Activated CD4-positive, alpha-beta T cell treated with anti-CD3 and anti-CD28 coated beads, Interleukin-2, amount 50 U/mL, for 48 hours (primary cell): ENCODE measurements at regions not wholly inside any gene's neighbourhood (a gene's known extent, or its start where the extent isn't known, plus 50 kb on each side); places are given as distances from the start of the nearest gene placed in this dataset.

Source experiments
- DNase-seq, 2 experiments: peaks; one replicate each; pipeline ENCODE4 v3.0.0-alpha.2; 2020

DNA sequence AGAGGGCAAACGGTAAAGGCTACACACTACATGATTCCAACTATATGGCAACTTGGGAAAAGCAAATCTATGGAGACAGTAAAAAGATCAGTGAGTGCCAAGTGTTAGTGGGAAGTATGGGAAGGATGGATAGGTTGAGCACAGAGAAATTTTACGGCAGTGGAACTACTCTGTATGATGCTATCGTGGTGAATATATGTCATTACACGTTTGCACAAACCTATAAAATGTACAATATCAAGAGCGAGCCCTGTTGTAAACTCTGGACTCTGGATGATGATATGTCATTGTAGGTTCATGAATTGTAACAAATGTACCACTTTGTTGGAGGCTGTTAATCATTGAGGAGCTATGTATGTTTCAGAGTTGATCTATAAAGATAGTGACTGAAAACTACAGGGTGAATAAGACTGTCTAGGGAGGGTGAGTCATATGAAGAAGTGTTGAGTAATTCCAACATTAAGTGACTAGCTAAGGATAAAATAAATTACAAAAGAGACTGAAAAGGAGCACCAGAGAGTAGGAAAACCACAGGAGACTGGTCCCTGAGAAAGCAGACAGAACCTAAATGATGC lies 349.2 kb upstream of the LMO3 start:
- no peak for DNase-seq

DNA sequence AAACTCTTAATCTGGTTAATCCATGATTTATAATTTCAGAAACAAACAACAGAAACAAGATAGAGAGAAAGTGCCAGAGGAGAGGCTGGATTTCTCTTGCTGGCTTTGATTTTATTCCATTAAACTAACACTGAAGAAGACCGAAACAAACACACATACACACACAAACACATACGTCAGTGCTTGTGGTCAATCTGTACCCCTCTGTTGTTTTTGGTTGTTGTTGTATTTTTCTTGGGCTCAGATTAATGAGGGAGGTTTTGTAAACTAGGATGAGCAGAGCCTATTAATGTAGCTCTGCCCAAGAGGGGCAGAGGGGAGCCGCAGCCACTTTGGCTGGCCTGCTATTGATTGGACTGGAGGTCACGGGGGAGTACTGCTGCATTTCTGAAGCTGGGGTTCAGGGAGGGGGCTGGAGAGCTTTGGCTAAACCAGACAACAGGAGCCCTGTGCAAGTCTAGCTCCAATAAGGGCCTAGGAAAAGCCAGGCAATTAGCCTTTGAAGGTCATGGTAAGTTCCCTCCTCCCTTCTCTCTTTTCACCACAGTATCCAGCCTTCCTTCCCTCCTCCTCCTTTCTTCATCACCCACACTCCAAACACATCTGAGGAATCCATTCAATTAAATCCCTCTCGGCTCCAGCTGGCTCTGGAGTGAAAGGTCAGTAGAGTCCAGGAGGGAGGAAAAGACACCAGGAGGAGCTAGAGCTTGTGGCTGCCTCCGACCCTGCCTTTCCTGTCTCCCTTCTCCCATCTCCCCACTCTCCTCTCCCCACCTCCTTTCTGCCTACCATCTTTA lies 344.1 kb upstream of the LMO3 start:
- no peak for DNase-seq

DNA sequence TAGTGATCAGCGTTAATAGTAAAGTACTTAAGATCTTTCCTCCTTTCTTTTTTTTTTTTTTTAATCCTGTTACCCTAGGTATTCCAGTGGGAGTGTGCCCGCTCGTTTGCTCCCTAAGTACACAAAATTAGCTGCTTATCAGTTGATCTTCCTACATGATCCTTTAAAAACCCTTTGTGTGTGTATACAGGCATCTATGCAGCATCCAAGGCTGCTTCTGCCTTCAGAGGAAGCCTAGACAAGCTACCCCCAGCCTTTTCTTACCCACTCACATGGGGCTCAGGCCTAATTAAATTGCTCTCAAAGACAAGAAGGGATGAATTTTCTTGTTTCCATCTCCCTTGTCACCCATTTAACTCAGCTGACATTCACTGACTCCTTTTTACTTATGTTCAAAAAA lies 343.4 kb upstream of the LMO3 start:
- DNase-seq: no peak

DNA sequence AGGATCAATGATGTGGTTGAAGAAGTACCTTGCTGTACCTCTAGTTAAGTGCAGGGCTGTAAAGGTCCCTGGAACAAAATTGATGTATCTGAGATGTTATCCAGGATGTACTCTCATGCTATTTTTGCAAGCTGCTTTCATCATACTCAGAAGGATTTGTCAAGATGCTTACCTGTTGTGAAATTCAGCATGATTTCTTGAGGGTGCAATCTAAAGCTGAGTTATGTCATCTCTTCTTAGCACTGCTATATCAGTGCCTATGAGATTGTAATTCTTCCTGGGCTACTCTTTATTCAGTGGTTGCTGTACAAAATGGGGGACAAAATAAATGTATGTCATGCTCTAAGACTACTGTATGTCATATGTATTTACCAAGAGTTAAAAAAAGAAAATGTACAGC lies 340.7 kb upstream of the LMO3 start:
- no peak for DNase-seq

DNA sequence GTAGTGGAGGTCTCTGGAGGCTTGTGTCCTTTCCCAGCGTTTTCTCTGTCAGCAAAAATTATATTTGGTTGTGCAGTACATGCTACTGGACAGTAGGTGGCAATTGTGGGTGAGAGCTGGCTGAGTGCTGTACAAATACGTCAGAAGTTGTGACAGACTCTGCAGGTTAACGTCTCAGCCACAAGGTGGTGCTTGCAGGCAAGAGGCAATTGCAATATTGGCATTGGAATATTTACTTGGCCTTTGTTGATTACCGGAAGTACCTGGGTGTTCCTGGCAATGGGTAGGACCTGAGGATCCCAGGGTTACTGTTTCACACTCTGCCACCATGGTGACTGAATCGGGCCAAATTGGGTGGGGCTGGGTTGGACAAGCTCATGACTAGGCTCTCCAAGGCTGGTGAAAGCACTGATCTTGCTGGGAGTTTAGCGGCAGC lies 333.9 kb upstream of the LMO3 start:
- DNase-seq: peak; percentile 5 to 10

DNA sequence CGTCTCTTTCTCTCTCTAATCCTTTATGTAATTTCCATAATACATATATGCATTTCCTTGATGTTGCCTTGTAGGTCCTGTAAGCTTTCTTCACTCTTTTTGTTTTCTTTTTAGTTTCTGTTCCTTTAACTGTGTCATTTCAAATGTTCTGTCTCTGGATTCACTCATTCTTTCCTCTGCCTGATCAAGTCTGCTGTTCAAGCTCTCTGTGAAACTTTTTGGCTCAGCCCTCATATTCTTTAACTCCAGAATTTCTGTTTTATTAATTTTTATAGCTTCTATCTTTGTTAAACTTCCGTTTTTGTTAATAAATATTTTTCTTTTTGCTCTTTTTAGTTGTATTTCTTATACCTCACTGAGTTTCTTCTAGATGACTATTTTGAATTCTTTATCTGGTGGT lies 321.3 kb upstream of the LMO3 start:
- no peak for DNase-seq

DNA sequence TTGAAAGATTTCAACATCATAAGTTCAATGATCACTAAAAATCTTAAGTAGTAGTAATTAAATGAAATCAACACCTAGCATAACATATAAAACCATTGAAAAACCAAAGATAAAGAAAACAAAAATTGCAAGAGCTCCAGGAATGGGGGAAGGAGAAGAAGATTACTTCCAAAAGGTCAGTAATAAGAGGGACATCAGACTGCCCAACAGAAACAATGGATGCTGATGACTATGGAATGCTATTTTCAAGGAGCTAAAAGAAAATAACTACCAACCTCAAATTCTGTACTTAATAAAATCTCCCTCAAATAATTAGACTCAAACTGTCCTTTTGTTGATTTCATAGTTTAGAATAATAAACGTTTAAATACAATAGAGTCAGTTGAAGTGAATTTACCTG lies 314.5 kb upstream of the LMO3 start:
- DNase-seq: no peak

DNA sequence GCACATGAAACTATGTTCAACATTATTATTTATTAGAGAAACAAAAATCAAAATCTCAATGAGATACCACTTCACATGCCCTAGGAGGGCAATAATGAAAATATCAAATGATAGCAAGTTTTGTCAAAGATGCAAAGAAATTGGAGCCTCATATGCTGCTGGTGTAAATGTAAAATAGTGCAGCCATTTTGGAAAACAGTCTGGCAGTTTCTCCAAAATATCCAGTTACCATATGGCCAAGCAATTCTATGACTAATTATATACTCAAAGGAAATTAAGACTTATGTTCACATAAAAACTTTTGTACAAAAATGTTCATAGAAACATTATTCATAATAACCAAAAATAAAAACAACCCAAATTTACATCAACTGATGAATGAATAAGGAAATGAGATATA lies 313.6 kb upstream of the LMO3 start:
- DNase-seq: no peak

DNA sequence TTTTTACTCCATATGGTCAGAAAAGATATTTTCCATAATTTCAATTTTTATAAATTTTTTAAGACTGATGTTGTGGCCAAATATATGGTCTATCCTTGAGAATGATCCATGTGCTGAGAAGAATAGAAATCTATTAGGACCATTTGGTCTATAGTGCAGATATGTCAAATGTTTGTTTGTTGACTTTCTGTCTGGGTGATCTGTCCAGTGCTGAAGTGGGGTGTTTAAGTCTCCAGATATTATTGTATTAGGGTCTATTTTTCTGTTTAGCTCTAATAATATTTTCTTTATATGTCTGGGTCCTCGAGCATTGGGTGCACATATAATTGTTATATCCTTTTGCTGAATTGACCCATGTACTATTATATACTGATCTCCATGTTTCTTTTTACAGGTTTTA lies 308.9 kb upstream of the LMO3 start:
- no peak for DNase-seq

DNA sequence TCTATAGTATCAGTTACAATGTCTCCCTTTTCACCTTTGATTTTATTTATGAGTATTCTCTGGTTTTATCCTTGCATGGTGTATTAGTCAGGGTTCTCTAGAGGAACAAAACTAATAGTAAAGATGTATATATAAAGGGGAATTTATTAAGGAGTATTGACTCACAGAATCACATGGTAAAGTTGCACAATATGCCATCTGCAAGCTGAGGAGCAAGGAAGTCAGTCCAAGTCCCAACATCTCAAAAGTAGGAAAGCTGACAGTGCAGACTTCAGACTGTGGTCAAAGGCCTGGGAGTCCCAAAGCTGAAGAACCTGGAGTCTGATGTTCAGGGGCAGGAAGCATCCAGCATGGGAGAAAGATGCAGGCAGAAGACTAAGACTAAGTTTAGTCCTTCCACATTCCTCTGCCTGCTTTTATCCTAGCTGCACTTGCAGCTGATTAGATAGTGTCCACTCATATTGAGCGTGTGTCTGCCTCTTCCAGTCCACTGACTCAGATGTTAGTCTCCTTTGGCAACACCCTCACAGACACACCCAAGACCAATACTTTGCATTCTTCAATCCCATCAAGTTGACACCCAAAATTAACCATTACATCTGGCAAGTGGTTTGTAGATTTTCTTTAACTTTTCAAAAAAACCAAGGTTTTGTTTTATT lies 308.0 kb upstream of the LMO3 start:
- DNase-seq: no peak

DNA sequence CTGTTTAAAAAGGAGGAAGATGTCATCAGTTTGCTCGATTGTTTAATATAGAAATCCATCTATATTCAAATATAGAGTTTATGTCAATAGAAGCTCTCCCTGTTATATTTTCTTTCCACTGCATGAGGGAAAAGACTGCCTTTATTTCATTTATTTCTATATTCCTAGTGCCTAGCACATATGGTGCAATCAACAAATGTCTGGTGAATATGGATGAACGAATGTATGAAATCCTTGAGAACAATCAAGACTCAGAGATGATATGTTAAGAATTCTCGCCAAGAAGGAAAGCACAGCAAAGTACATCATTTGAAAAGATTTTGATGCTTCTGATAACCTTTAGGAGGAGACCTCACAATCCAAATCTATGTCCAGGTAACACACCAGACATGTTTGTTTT lies 296.0 kb upstream of the LMO3 start:
- DNase-seq: no peak

DNA sequence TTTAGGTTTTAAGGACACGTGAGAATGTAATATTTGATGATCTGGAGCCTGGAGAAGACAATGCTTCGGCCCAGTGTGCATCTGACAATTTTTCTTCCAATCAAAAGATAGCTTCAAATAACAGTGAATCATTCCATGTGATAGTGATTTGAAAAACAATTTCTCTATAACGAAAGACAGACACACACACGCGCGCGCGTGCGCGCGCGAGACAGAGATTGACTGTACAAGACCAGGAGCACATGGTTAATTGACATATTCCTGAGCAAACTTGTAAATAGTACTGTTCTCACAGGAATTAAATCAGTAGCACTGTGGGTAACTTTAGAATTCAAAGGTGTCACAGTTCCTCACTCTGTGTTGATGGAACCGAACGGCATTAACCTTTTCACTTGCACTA lies 287.5 kb upstream of the LMO3 start:
- DNase-seq: no peak

DNA sequence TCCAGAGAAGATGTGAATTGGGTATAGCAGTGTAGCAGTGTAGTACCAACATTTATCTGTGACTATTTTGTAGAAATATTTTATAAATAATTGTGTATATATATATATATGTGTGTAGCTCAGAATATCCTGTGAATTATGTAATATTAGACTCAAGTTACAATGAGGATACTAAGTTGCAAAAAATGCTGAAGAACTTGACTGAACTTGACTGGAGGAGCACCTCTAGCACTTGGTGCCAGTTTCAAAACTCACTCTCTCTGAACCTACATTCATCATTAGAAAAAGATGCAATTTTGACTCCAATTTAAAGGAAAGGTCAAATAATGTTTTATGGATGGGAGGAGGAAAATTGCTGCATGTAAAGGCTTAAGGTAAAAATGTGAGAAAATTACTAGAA lies 285.7 kb upstream of the LMO3 start:
- no peak for DNase-seq

DNA sequence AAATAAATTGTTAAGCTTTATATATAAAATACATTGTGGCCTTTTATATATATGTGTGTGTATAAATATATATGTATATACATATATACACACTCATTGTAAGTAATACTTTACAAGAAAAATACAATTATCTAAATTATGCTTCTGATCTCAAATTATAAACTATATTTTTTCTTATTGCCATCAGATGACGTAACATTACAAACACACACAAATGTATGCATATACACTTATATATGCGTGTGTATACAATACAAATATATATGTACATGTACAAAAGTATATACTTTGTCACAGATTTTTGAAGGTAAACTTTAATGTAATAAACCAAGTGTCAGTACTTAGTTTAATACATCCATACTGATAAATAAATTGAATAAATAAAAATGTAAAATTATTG lies 278.9 kb upstream of the LMO3 start:
- DNase-seq: no peak

DNA sequence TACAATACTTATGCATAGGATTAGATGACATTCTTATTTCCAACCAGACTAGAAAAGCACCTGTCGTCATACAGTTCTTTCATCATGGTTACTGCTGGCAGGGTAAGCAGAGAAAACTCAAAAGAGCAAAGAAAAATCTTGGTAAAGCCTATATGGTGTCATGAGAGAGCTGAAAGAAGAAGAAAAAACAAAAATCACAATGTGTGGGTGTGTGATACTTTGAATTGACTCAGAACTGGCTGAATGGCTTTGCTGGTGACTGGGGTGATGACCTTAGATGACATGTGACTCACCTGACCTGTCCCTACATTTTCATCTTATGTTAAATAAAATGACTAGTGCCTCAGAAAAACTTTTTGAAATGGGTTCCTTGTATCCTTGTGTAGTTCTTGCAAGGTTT lies 278.1 kb upstream of the LMO3 start:
- no peak for DNase-seq

DNA sequence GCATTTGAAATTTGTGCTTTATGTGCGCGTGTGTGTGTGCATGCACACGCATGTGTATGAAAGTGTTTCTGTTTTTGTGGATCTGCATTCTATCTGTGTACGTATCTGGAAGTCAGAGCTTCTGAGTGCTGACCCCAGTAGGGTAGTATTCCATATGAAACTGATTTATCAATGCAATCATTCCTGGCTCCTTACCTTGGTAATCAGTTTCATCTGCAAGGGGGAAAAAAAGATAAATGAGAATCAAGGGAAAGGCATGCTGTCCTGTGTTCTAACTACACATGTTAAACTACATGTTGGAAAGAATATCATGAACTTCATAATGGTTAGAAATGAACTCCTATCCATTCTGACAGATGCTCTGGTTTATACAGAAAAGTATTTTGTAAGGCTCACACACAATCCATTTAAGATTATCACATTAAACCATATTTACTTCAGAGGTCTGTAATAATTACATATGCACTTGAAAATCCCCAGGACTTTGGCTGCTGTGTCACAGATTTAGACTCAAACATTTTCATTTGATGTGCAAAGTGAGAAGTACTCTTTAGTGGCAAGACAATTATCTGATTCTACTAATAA lies 276.1 kb upstream of the LMO3 start:
- no peak for DNase-seq

DNA sequence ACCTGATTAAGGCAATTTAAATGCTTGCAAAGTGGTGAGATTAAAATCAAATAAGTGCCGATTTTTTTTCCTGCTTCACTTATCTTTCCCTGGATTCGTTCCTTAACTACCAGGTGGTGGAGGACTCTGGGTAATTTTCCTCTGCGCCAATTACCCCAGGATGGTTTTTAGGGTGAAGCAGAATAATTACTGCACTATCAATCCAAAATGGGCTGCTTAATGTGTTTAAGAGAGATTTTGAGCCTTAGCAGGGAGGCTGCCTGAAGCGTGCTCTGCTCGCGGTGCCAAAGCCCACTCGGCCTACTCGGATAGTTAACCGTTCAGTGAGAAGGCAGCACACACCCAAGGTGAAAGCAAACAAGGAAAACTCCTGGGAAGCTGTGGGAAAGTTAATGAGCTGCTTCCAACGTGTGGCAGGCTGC lies 274.9 kb upstream of the LMO3 start:
- DNase-seq: no peak

DNA sequence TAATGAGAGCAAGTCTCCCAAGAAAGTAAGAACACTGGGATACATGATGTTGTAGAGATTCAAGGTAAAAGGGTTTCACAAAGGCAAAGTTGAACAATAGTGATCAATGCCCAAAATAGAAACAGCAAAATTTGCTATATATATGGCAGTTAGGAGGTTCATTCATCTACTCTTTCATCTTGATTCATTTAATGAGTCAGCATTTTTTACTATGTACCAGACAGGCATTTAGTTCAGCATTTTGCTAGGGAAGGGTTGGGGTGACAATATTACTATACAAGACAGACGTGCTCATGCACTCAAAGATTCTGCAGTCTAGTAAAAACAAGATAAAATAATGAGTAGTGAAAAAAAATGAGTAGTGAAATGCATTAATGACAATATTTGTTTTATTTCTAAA lies 264.9 kb upstream of the LMO3 start:
- no peak for DNase-seq

DNA sequence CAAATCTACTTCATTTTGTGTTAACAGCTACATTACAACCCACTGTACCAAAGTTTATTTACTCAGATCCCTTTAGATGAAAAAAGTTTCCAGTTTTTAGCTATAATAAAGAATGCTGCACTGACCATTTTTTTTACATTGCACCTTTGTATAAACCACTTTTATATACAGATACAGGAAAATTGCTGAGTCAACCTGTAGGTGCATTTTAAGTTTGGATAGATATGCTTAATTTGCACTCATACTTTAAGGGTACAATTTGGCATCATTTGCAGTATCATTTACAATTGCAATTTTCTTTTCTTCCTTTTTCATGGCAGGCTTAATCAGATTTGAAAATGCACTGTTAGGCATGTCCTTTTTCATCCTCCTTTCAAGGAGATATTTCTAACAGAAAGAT lies 257.8 kb upstream of the LMO3 start:
- DNase-seq: no peak

DNA sequence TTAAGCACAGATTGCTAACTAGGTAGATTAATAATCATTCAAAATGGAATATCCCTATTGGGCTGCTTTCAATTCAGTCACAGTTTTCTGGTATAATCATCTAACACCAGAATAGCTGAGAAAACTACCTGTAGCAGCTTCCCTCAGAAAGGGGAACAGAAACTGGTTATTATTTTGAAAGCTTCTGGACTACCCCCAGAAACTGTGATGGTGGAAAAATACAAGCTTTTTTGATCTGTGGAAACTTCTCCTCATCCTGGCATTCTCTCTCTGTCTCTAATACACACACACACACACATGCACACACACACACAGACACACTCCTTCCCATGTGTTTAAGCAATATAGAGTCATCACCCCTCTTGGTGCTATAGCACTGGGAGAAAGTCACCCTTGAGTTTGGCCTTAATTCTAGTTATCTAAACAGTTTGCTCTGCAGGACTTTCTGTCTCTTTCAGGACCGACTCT lies 251.5 kb upstream of the LMO3 start:
- no peak for DNase-seq

DNA sequence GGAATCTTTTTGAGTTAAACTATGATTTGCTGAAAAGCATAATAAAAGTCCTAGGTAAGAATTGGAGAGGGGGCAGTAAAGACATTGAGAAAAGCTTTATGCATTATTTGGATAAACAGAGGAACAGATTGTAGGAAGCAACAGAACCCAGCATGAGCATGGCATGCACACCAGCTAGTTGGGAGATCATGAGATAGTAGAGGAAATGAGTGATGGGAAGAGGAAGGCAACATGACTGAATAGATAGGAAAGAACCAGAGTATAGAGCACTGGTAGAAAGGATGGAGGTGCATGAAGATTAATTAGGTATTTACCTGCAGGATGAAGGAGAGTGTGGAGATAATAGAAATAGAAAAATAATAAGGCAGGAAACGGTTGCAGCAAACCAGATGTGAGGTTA lies 248.5 kb upstream of the LMO3 start:
- no peak for DNase-seq

DNA sequence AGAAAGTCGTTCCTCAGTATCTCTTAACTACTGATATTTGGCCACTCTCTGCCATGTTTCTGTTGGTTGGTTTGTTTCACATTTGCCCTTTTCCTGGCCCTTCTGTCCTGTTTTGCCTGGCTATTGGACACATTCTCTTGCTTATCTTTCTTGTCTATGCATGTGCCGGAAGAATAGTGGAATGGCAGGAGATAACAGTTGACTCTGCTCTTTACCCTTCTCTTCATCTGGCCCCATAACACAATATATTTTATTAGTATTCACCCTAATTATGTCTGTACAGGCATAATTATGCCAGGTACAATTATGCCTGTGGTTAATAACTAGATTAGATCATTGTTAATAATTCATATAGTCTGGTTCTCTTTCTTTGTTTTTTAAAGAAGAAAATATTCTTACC lies 243.5 kb upstream of the LMO3 start:
- no peak for DNase-seq

DNA sequence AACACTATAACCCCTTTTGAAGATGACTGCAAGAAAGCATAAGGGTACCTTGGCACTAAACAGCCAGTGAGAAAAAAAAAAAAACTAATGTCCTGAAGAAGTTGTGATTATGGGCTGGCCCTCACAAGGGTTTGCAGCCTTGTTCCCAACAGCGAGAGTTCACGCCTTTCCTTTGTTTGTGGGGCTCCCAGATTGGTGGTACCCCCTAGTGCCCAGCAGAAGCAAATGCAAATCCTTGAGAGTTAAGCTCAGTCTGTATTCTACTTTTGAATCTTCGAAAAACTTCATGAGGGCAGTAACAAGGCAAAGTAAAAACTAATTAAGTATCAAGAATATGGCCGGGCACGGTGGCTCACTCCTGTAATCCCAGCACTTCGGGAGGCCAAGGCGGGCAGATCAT lies 238.9 kb upstream of the LMO3 start:
- no peak for DNase-seq
